H9 (cell line): ENCODE measurements at regions not wholly inside any gene's neighbourhood (a gene's known extent, or its start where the extent isn't known, plus 50 kb on each side); places are given as distances from the start of the nearest gene placed in this dataset.

ENCODE experiments used
- DNase-seq: peaks from one replicate; pipeline ENCODE4 v3.0.0-alpha.2; 2017
- H2AFZ ChIP-seq: one replicate; pipeline ENCODE4 v1.6.1; 2013; ENCODE audit warnings: mild to moderate bottlenecking, low read length, control low read depth, moderate library complexity
- H2AK5ac ChIP-seq: 2 replicates; pipeline ENCODE4 v1.6.1; 2013; ENCODE audit warnings: low read length, control low read depth, mixed read lengths; ENCODE audit not compliant: insufficient read length
- H2BK120ac ChIP-seq: one replicate; pipeline ENCODE4 v1.6.1; 2013; ENCODE audit warnings: low read depth, mild to moderate bottlenecking, low read length, control low read depth, inconsistent platforms; ENCODE audit not compliant: poor library complexity, severe bottlenecking
- H2BK12ac ChIP-seq: 2 replicates; pipeline ENCODE4 v1.6.1; 2013; ENCODE audit warnings: low read length, control low read depth, mixed read lengths, low read depth; ENCODE audit not compliant: insufficient read length
- H2BK15ac ChIP-seq: 2 replicates; pipeline ENCODE4 v1.6.1; 2013; ENCODE audit warnings: low read depth, low read length, control low read depth
- H2BK20ac ChIP-seq: one replicate; pipeline ENCODE4 v1.6.1; 2013; ENCODE audit warnings: low read depth, mild to moderate bottlenecking, low read length, control low read depth, inconsistent platforms; ENCODE audit not compliant: poor library complexity, severe bottlenecking
- H2BK5ac ChIP-seq: 2 replicates; pipeline ENCODE4 v1.6.1; 2013; ENCODE audit warnings: low read length, control low read depth, mixed read lengths; ENCODE audit not compliant: insufficient read length
- H3K14ac ChIP-seq: 2 replicates; pipeline ENCODE4 v1.6.1; 2013; ENCODE audit warnings: low read length, control low read depth; ENCODE audit not compliant: insufficient read depth
- H3K18ac ChIP-seq: 2 replicates; pipeline ENCODE4 v1.6.1; 2013; ENCODE audit warnings: low read depth, mild to moderate bottlenecking, mixed read lengths, low read length, control low read depth; ENCODE audit not compliant: insufficient read length
- H3K23ac ChIP-seq: 2 replicates; pipeline ENCODE4 v1.6.1; 2013; ENCODE audit warnings: low read length, control low read depth, mixed read lengths, low read depth; ENCODE audit not compliant: insufficient read length
- H3K23me2 ChIP-seq: 2 replicates; pipeline ENCODE4 v1.6.1; 2013; ENCODE audit warnings: low read depth, mild to moderate bottlenecking, mixed read lengths, low read length, control low read depth; ENCODE audit not compliant: insufficient read length, poor library complexity, severe bottlenecking
- H3K27ac ChIP-seq: 2 replicates; pipeline ENCODE4 v1.5.1; 2013; ENCODE audit warnings: low read length, control low read depth, mixed read lengths, low read depth; ENCODE audit not compliant: insufficient read length
- H3K27me3 ChIP-seq: 2 replicates; pipeline ENCODE4 v1.6.1; 2013; ENCODE audit warnings: low read length, control low read depth, inconsistent platforms; ENCODE audit not compliant: insufficient read depth
- H3K4ac ChIP-seq: 2 replicates; pipeline ENCODE4 v1.6.1; 2013; ENCODE audit warnings: low read depth, mild to moderate bottlenecking, control low read depth, inconsistent platforms, low read length, moderate library complexity
- H3K4me1 ChIP-seq: 2 replicates; pipeline ENCODE4 v1.6.1; 2013; ENCODE audit warnings: low read length, control low read depth, inconsistent platforms; ENCODE audit not compliant: insufficient read depth
- H3K4me2 ChIP-seq: 2 replicates; pipeline ENCODE4 v1.6.1; 2013; ENCODE audit warnings: low read length, control low read depth, mixed read lengths; ENCODE audit not compliant: insufficient read length, insufficient read depth
- H3K56ac ChIP-seq: 2 replicates; pipeline ENCODE4 v1.6.1; 2013; ENCODE audit warnings: low read depth, mild to moderate bottlenecking, mixed read lengths, low read length, control low read depth; ENCODE audit not compliant: insufficient read length
- H3K79me1 ChIP-seq: 2 replicates; pipeline ENCODE4 v1.6.1; 2013; ENCODE audit warnings: low read depth, mild to moderate bottlenecking, moderate library complexity, low read length, control low read depth, inconsistent platforms; ENCODE audit not compliant: insufficient read depth, poor library complexity, severe bottlenecking
- H3K79me2 ChIP-seq: 2 replicates; pipeline ENCODE4 v1.6.1; 2013; ENCODE audit warnings: low read length, control low read depth, inconsistent platforms; ENCODE audit not compliant: insufficient read depth
- H3K9ac ChIP-seq: 2 replicates; pipeline ENCODE4 v1.6.1; 2013; ENCODE audit warnings: low read length, control low read depth, mixed read lengths; ENCODE audit not compliant: insufficient read length; ENCODE audit errors: extremely low read depth
- H3K9me3 ChIP-seq: one replicate; pipeline ENCODE4 v1.6.1; 2013; ENCODE audit warnings: low read depth, low read length, inconsistent platforms; ENCODE audit not compliant: control insufficient read depth
- H3T11ph ChIP-seq: one replicate; pipeline ENCODE4 v1.6.1; 2013; ENCODE audit warnings: mild to moderate bottlenecking, low read length, control low read depth, inconsistent platforms
- H4K20me1 ChIP-seq: one replicate; pipeline ENCODE4 v1.6.1; 2013; ENCODE audit not compliant: control insufficient read depth, insufficient read length, insufficient read depth
- H4K5ac ChIP-seq: 2 replicates; pipeline ENCODE4 v1.6.1; 2013; ENCODE audit warnings: low read depth, mild to moderate bottlenecking, mixed read lengths, low read length, control low read depth; ENCODE audit not compliant: insufficient read length
- H4K8ac ChIP-seq: replicated peaks from 2 replicates; pipeline ENCODE4 v1.6.1; 2013; ENCODE audit warnings: low read length, control low read depth, mixed read lengths, low read depth; ENCODE audit not compliant: insufficient read length
- H4K91ac ChIP-seq: 2 replicates; pipeline ENCODE4 v1.6.1; 2013; ENCODE audit warnings: low read depth, mild to moderate bottlenecking, moderate library complexity, mixed read lengths, low read length, control low read depth; ENCODE audit not compliant: insufficient read length
- H3K27ac Mint-ChIP-seq, 3 experiments: 2 replicates in 2 of 3; 3 replicates in 1 of 3; pipeline ENCODE4 v1.8.0; 2020 to 2021; ENCODE audit warnings: mixed read lengths in 3 of 3, mild to moderate bottlenecking in 1 of 3, moderate library complexity in 1 of 3
- H3K27me3 Mint-ChIP-seq: 2 replicates; pipeline ENCODE4 v1.8.0; 2021; ENCODE audit warnings: low read depth, mild to moderate bottlenecking, moderate library complexity, mixed read lengths
- H3K36me3 Mint-ChIP-seq, 3 experiments: 2 replicates in 2 of 3; 3 replicates in 1 of 3; pipeline ENCODE4 v1.8.0; 2020 to 2021; ENCODE audit warnings: low read depth in 3 of 3, mixed read lengths in 3 of 3; ENCODE audit not compliant: insufficient read depth in 1 of 3
- H3K4me1 Mint-ChIP-seq, 2 experiments: 2 replicates each; pipeline ENCODE4 v1.8.0; 2020; ENCODE audit warnings: mixed read lengths in 2 of 2
- H3K4me3 Mint-ChIP-seq, 2 experiments: 2 replicates in 1 of 2; 3 replicates in 1 of 2; pipeline ENCODE4 v1.8.0; 2020 to 2021; ENCODE audit warnings: mild to moderate bottlenecking in 2 of 2, mixed read lengths in 2 of 2, moderate library complexity in 1 of 2
- H3K9me3 Mint-ChIP-seq, 2 experiments: 2 replicates in 1 of 2; 3 replicates in 1 of 2; pipeline ENCODE4 v1.8.0; 2020; ENCODE audit warnings: mild to moderate bottlenecking in 2 of 2, mixed read lengths in 2 of 2, moderate library complexity in 1 of 2
- WGBS: extraction: QIAGEN DNeasy Blood & Tissue Kit; methylation state at CpG from one replicate; pipeline ENCODE4 v1.1.7; 2013; ENCODE audit warnings: missing lambda C conversion rate, low lambda C conversion rate, mixed read lengths; ENCODE audit not compliant: insufficient read length; ENCODE audit errors: extremely low coverage; 5-methylcytosine and 5-hydroxymethylcytosine counted together
- TF ChIP-seq, protein P1 (sequence below): fragments of 200-600 bp; sonication (generic); conservative IDR thresholded peaks from 3 replicates; pipeline ENCODE4 v1.8.0; 2021; ENCODE audit warnings: antibody characterized with exemption, mild to moderate bottlenecking

GRCh38 chr11:89608234-89608966, 101.7 kb upstream of the TRIM77 start:
- no peaks in the 10 kb centered on the region for H3K23me2 ChIP-seq
- H4K5ac ChIP-seq = no peak overlapping the region
- no peaks in the 10 kb centered on the region for H3K9me3 ChIP-seq
- no peak overlapping the region for H2BK20ac ChIP-seq
- no peak overlapping the region for H4K8ac ChIP-seq
- no peak for DNase-seq
- H2BK5ac ChIP-seq = no peak overlapping the region
- Mint-ChIP-seq H3K4me3 (no peak overlapping the region), H3K27me3 (no peaks in the 10 kb centered on the region), H3K9me3 (no peaks in the 10 kb centered on the region; a peak in 1 of 5 replicates), H3K36me3 (peaks cover 0 to under 1% (median 0%) of the 10 kb centered on the region in 3 experiments; a peak in 1 of 7 replicates), H3K4me1 (peaks cover 29 to 35% of the 10 kb centered on the region in 2 experiments), H3K27ac (no peak overlapping the region)
- no peak overlapping the region for H2BK15ac ChIP-seq
- H4K91ac ChIP-seq = no peak overlapping the region
- H2BK120ac ChIP-seq = no peak overlapping the region
- no peak overlapping the region for H3K14ac ChIP-seq
- H3K23ac ChIP-seq = no peak overlapping the region
- no CpG with 5 or more reads among the region's 4 CpGs for WGBS
- H3K56ac ChIP-seq = no peak overlapping the region
- H2AK5ac ChIP-seq = no peak overlapping the region
- no peak overlapping the region for H3K9ac ChIP-seq
- no peaks in the 10 kb centered on the region for H3K79me1 ChIP-seq
- no peak overlapping the region for H3T11ph ChIP-seq
- TF ChIP-seq, protein P1, sequence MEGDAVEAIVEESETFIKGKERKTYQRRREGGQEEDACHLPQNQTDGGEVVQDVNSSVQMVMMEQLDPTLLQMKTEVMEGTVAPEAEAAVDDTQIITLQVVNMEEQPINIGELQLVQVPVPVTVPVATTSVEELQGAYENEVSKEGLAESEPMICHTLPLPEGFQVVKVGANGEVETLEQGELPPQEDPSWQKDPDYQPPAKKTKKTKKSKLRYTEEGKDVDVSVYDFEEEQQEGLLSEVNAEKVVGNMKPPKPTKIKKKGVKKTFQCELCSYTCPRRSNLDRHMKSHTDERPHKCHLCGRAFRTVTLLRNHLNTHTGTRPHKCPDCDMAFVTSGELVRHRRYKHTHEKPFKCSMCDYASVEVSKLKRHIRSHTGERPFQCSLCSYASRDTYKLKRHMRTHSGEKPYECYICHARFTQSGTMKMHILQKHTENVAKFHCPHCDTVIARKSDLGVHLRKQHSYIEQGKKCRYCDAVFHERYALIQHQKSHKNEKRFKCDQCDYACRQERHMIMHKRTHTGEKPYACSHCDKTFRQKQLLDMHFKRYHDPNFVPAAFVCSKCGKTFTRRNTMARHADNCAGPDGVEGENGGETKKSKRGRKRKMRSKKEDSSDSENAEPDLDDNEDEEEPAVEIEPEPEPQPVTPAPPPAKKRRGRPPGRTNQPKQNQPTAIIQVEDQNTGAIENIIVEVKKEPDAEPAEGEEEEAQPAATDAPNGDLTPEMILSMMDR = no peak
- no peak overlapping the region for H2BK12ac ChIP-seq
- H3K27me3 ChIP-seq = no peaks in the 10 kb centered on the region
- no peaks in the 10 kb centered on the region for H3K79me2 ChIP-seq
- H4K20me1 ChIP-seq = no peaks in the 10 kb centered on the region
- no peak overlapping the region for H3K18ac ChIP-seq
- H3K4me1 ChIP-seq = peaks cover 2% of the 10 kb centered on the region; the same call in 1 of the 2 replicates
- H2AFZ ChIP-seq = no peak overlapping the region
- H3K4me2 ChIP-seq = no peak overlapping the region
- no peak overlapping the region for H3K27ac ChIP-seq
- H3K4ac ChIP-seq = no peak overlapping the region
